GM12875 (cell line): ENCODE measurements at regions not wholly inside any gene's neighbourhood (a gene's known extent, or its start where the extent isn't known, plus 50 kb on each side); places are given as distances from the start of the nearest gene placed in this dataset.
"Not testable (repeated sequence)": the region's sequence is repeated elsewhere in the genome, so short reads cannot be mapped to it uniquely, and the experiment has no call there.

Experiments used
- H3K4me3 ChIP-seq: one replicate; pipeline ENCODE4 v1.5.1; 2011; ENCODE audit warnings: low read depth, low read length, control low read depth
- TF ChIP-seq, protein P1 (sequence below): IDR thresholded peaks from 2 replicates; pipeline ENCODE4 v1.5.1; 2011; ENCODE audit warnings: low read depth, mild to moderate bottlenecking, control low read depth, inconsistent platforms, low read length, moderate library complexity, borderline replicate concordance; ENCODE audit not compliant: insufficient read depth

DNA sequence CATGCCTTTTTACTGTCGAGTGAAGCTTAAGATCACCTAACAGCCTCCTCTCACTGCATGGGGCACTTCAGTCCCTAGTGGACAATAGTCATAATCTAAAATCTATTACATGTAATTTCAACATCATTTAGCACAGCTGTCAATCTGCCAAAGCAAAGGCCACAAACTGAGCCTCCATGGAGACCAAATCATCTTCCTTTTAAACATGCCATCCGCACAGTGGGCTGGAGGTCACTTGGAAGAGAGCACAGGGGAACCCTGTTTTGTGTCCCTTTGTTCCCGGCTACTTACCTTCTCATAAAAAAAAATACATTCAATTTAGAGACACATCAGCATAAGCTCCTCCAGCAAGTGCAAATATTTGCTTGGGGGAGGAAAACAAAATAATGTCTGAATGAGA is 167.3 kb downstream of the SQOR start:
- H3K4me3 ChIP-seq: no peak overlapping the region
- TF ChIP-seq, protein P1, sequence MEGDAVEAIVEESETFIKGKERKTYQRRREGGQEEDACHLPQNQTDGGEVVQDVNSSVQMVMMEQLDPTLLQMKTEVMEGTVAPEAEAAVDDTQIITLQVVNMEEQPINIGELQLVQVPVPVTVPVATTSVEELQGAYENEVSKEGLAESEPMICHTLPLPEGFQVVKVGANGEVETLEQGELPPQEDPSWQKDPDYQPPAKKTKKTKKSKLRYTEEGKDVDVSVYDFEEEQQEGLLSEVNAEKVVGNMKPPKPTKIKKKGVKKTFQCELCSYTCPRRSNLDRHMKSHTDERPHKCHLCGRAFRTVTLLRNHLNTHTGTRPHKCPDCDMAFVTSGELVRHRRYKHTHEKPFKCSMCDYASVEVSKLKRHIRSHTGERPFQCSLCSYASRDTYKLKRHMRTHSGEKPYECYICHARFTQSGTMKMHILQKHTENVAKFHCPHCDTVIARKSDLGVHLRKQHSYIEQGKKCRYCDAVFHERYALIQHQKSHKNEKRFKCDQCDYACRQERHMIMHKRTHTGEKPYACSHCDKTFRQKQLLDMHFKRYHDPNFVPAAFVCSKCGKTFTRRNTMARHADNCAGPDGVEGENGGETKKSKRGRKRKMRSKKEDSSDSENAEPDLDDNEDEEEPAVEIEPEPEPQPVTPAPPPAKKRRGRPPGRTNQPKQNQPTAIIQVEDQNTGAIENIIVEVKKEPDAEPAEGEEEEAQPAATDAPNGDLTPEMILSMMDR: no peak

DNA sequence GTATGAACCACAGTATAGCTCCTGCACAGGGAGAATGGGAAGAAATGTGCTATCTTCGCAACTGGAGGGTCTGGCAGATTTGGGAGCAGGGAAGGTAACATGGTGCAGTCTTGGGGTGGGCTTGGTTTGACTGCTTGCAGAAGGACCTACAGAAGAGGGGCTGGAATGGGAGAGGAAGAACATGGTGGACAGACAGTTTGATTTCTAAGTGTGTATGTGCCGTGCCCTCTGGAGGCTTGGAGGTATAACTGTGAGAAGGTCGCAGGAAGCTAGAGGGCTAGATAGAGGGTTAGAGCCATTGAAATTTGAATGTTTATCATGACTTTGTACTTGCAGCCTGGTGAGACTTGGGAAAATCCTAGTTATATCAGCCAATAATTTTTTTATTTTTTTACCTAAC is 169.2 kb downstream of the SQOR start:
- TF ChIP-seq, protein P1: no peak
- H3K4me3 ChIP-seq: no peak overlapping the region

DNA sequence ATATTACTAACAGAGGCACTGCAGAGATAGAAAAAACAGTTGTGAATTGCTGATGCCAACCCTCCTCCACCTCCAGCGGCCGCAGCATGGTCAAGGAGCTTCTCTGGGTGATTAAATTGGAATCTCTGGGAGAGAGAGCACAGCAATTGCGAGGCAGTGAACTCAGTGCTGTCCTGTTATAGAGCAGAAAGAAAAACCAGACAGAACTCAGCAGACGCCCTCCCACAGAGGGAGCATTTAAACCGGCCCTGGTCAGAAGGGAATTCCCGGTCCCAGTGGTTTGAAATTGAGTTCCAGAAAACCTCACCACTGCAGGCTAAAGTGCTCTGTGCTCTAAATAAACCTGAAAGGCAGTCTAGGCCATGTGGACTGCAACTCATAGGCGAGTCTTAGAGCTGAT is 175.4 kb downstream of the SQOR start:
- TF ChIP-seq, protein P1: no peak
- H3K4me3 ChIP-seq: no peak overlapping the region

DNA sequence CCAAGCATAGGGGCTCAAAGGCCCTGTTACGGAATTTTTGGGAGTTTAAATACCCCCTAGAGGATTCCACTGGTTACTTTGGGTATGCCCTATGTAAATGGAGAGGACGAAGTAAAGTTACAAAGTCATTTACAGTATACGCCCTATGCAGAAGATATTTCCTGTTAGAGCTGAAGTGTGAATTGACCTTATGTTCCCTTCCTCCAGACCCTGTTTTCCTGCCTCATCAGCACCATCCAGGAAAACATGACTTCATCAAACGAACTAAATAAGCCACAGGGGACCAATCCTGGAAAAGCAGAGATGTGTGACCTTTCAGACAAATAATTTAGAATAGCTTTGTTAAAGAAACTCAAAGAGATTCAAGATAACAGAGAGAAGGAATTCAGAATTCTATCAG is 177.4 kb downstream of the SQOR start:
- TF ChIP-seq, protein P1: no peak
- no peak overlapping the region for H3K4me3 ChIP-seq

DNA sequence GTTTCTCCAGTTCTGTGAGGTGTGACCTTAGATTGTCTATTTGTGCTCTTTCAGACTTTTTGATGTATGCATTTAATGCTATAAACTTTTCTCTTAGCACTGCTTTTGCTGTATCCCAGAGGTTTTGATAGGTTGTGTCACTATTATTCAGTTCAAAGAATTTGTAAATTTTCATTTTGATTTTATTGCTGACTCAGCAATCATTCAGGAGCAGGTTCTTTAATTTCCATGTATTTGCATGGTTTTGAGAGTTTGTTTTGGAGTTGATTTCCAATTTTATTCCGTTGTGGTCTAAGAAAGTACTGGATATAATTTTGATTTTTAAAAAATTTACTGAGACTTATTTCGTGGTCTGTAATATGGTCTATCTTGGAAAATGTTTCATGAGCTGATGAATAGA is 182.7 kb downstream of the SQOR start:
- H3K4me3 ChIP-seq: not testable (repeated sequence)

DNA sequence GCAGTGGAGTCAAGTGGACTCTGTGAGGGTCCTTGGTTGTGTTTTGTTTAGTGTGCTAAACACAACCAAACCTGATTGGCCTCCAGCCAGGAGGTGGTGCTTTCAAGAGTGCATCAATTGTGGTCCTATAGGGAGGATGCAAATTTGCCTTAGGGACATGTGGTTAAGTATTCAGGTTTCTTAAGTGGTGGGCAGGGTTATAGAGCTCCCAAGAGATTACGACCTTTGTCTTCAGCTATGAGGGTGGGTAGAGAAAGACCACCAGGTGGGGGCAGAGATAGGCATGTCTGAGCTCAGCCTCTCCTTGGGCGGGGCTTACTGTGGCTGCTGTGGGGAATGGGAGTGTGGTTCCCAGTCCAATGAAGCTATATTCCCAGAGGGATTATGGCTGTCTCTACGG is 186.6 kb downstream of the SQOR start:
- TF ChIP-seq, protein P1: no peak
- H3K4me3 ChIP-seq: no peak overlapping the region

DNA sequence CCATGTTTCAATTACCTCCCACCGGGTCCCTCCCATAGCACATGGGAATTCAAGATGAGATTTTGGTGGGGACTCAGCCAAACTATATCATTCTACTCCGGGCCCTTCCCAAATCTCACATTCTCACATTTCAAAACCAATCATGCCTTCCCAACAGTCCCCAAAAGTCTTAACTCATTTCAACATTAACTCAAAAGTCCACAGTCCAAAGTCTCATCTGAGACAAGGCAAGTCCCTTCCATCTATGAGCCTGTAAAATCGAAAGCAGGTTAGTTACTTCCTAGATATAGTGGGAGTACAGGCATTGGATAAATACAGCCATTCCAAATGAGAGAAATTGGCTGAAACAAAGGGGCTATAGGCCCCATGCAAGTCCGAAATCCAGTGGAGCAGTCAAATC is 188.1 kb downstream of the SQOR start:
- not testable (repeated sequence) for H3K4me3 ChIP-seq

DNA sequence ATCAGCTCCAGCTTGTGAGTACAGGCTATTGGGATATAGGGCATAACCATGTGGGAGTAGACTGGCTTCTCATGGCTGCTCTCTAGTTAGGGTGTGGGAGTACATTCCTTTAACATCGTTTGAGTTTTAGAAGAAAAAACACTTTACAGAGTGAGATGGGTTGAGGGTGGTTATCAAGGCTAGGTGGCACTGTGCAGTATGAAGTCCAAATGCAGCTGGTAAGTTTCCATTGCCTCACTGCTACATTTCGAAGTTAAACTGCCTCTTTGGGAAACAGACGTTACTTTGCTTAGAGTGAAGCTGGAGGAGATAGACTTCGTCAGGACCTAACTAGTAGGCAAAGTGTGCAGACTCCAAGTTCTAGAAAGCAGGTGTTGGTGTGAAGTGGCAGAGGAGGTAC is 192.4 kb downstream of the SQOR start:
- no peak overlapping the region for H3K4me3 ChIP-seq
- TF ChIP-seq, protein P1: no peak

DNA sequence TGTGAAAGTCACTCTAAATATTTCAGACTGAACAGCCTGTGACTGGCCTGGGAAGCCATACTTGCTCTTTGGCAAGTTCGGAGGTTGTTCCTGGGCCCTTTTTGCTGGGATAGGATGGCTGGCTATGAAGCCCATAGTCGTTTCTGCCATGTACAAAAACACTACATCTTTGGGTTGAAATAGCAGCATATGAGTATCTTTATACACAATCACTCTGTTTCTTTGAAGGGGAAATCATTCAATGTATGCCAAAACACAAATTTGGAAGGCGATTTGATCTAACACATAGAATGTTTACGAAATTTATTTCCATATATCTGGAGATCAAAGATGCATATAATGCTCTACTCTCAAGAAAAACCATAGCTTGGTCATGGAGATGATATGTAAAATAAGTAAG is 192.9 kb downstream of the SQOR start:
- TF ChIP-seq, protein P1: no peak
- no peak overlapping the region for H3K4me3 ChIP-seq
